ENCODE measurements at regions not wholly inside any gene's neighbourhood (a gene's known extent, or its start where the extent isn't known, plus 50 kb on each side); places are given as distances from the start of the nearest gene placed in this dataset.

GRCh38 chr13:31081316-31081715 lies 80.4 kb downstream of the HSPH1 start:
- DNase-seq: no peak

GRCh38 chr13:31074756-31075155 lies 86.9 kb downstream of the HSPH1 start:
- no peak for DNase-seq

GRCh38 chr13:31073859-31074718 lies 87.6 kb downstream of the HSPH1 start:
- DNase-seq: peak; percentile 71

GRCh38 chr13:31072041-31072440 lies 89.7 kb downstream of the HSPH1 start:
- DNase-seq: no peak

- no peak for DNase-seq
These were observed 91.7 kb downstream of the HSPH1 start for GRCh38 chr13:31069808-31070534.

- DNase-seq: no peak
These were observed 93.6 kb downstream of the HSPH1 start for GRCh38 chr13:31068119-31068423.

GRCh38 chr13:31067416-31068118 lies 94.1 kb downstream of the HSPH1 start:
- no peak for DNase-seq

GRCh38 chr13:31064636-31065035 lies 97.1 kb downstream of the HSPH1 start:
- DNase-seq: no peak

- no peak for DNase-seq
These were observed 97.9 kb downstream of the HSPH1 start for GRCh38 chr13:31063772-31064171.

GRCh38 chr13:31060655-31061054 lies 101.0 kb downstream of the HSPH1 start:
- DNase-seq: no peak

GRCh38 chr13:31060220-31060619 lies 101.5 kb downstream of the HSPH1 start:
- DNase-seq: no peak

GRCh38 chr13:31057403-31058033 lies 104.2 kb downstream of the HSPH1 start:
- DNase-seq: no peak

GRCh38 chr13:31056644-31057271 lies 104.9 kb downstream of the HSPH1 start:
- no peak for DNase-seq

GRCh38 chr13:31055589-31055988 lies 106.1 kb downstream of the HSPH1 start:
- DNase-seq: no peak

- no peak for DNase-seq
These were observed 107.1 kb downstream of the HSPH1 start for GRCh38 chr13:31054632-31055031.

GRCh38 chr13:31053896-31054295 lies 107.8 kb downstream of the HSPH1 start:
- DNase-seq: no peak

GRCh38 chr13:31053091-31053490 lies 108.6 kb downstream of the HSPH1 start:
- no peak for DNase-seq

GRCh38 chr13:31052478-31052877 lies 109.2 kb downstream of the HSPH1 start:
- DNase-seq: no peak

- DNase-seq: no peak
These were observed 109.7 kb downstream of the HSPH1 start for GRCh38 chr13:31051999-31052398.

GRCh38 chr13:31050486-31051400 lies 111.0 kb downstream of the HSPH1 start:
- peak; percentile 35 for DNase-seq

- no peak for DNase-seq
These were observed 111.9 kb downstream of the HSPH1 start for GRCh38 chr13:31049833-31050232.

- DNase-seq: no peak
These were observed 112.6 kb downstream of the HSPH1 start for GRCh38 chr13:31049083-31049482.

All from stimulated activated CD4-positive, alpha-beta T cell treated with anti-CD3 and anti-CD28 coated beads, Interleukin-1b, Interleukin-23, amount 100 ng/mL, for 48 hours (primary cell).